ENCODE measurements at regions not wholly inside any gene's neighbourhood (a gene's known extent, or its start where the extent isn't known, plus 50 kb on each side); places are given as distances from the start of the nearest gene placed in this dataset.

DNA sequence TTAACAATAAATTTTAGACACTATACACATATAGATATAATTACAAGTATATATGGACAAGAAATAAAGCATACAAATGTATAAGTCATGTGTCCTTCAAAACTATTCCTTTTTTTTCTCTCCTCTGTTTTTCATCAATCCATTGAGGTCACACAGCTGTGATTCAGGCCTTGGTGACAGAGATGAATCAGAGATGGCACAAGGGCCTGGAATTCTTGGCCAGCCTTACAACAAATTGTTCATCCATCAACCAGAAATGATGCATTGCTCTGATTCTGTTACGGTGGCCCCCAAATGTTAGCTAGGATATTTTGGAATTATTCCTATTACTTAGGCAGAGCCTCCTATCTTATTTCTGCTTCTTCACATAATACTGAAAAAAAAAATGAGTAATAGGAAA is 108.7 kb upstream of the MPDZ start:
- TF ChIP-seq CTBP1 (IDR thresholded peaks at IDR 0.05; ENCODE audit: borderline replicate concordance) (no peak), SP1 (IDR thresholded peaks at IDR 0.05) (no peak), TARDBP (IDR thresholded peaks at IDR 0.05) (no peak), SUZ12 (IDR thresholded peaks at IDR 0.05) (no peak), BHLHE40 (IDR thresholded peaks at IDR 0.05; ENCODE audit: borderline replicate concordance) (no peak), FOXK2 (IDR thresholded peaks at IDR 0.05) (no peak)
- TF ChIP-seq, protein P1, sequence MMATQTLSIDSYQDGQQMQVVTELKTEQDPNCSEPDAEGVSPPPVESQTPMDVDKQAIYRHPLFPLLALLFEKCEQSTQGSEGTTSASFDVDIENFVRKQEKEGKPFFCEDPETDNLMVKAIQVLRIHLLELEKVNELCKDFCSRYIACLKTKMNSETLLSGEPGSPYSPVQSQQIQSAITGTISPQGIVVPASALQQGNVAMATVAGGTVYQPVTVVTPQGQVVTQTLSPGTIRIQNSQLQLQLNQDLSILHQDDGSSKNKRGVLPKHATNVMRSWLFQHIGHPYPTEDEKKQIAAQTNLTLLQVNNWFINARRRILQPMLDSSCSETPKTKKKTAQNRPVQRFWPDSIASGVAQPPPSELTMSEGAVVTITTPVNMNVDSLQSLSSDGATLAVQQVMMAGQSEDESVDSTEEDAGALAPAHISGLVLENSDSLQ (IDR thresholded peaks at IDR 0.05): no peak

Measured in HEK293T (cell line).